HCT116 (cell line): ENCODE measurements at regions not wholly inside any gene's neighbourhood (a gene's known extent, or its start where the extent isn't known, plus 50 kb on each side); places are given as distances from the start of the nearest gene placed in this dataset.

ENCODE experiments used
- ATAC-seq: fragments of 200-7000 bp; cut with Tn5 transposase; 2 replicates; pipeline ENCODE4 v1.9.1; 2020; ENCODE audit warnings: mild to moderate bottlenecking, moderate library complexity
- BruUV-seq: library from RNA; stranded (reverse); fragments of 400-500 nt; replicated peaks from 2 replicates; lab custom pipeline; 2021; lab: Mats Ljungman, UMichigan
- CTCF ChIA-PET: fragments of 300-600 bp; sonication (Branson Sonifier 250); formaldehyde crosslinking; loops from one replicate; lab custom pipeline; 2021; ENCODE audit warnings: antibody characterized with exemption; lab: Charles Lee
- POLR2A ChIA-PET: fragments of 300-600, 350-600 bp; sonication (Branson Sonifier 250); formaldehyde crosslinking; loops from one replicate; lab custom pipeline; 2021; ENCODE audit warnings: antibody characterized with exemption; lab: Charles Lee
- RAD21 ChIA-PET, 2 experiments: fragments of 300-600 bp; sonication (Branson Sonifier 250); formaldehyde crosslinking; loops; one replicate each; lab custom pipeline; 2023; ENCODE audit warnings: low total read pairs in 2 of 2; ENCODE audit not compliant: uncharacterized antibody in 2 of 2, unreplicated experiment in 2 of 2, low non-redundant PET in 1 of 2; lab: Charles Lee
- DNase-seq: peaks from one replicate; pipeline ENCODE4 v3.0.0-alpha.2; 2010; ENCODE audit warnings: low read depth, low spot score
- H2AFZ ChIP-seq: fragments of 200-600 bp; shearing (Covaris generic), sonication (generic); 2 replicates; pipeline ENCODE4 v1.6.1; 2017; ENCODE audit warnings: low read depth, mixed run types, mixed read lengths, antibody characterized with exemption, low read length; ENCODE audit not compliant: poor library complexity, severe bottlenecking
- H3K27ac ChIP-seq: 2 replicates; pipeline ENCODE4 v1.5.1; 2012; ENCODE audit warnings: low read depth, low read length
- H3K27me3 ChIP-seq: fragments of 200-600 bp; sonication (generic); 2 replicates; pipeline ENCODE4 v1.6.1; 2016; ENCODE audit warnings: mixed run types, low read length, mixed read lengths; ENCODE audit not compliant: insufficient read depth
- H3K36me3 ChIP-seq, 2 experiments: fragments of 200-500 bp in 1 of 2; fragments of 200-600 bp in 1 of 2; sonication (Bioruptor generic) in 1 of 2; sonication (generic) in 1 of 2; 2 replicates each; pipeline versions ENCODE4 v1.5.1 to v1.6.1; 2014 to 2016; ENCODE audit warnings: low read length in 2 of 2, inconsistent platforms in 1 of 2, mixed read lengths in 1 of 2, mixed run types in 1 of 2; ENCODE audit not compliant: insufficient read depth in 2 of 2, control insufficient read depth in 1 of 2
- H3K4me1 ChIP-seq, 2 experiments: fragments of 200-600 bp in 1 of 2; sonication (generic) in 1 of 2; 2 replicates each; pipeline versions ENCODE4 v1.5.1 to v1.6.1; 2012 to 2017; ENCODE audit warnings: low read length in 2 of 2, inconsistent platforms in 1 of 2, mild to moderate bottlenecking in 1 of 2, mixed read lengths in 1 of 2, mixed run types in 1 of 2, moderate library complexity in 1 of 2; ENCODE audit not compliant: insufficient read depth in 2 of 2, control insufficient read depth in 1 of 2
- H3K4me2 ChIP-seq: fragments of 200-600 bp; sonication (generic); 2 replicates; pipeline ENCODE4 v1.6.1; 2017; ENCODE audit warnings: mixed run types, low read length, mixed read lengths
- H3K4me3 ChIP-seq, 2 experiments: fragments of 200-600 bp in 1 of 2; sonication (generic) in 1 of 2; replicated peaks in 1 of 2; 2 replicates each; pipeline ENCODE4 v1.5.1; 2011 to 2016; ENCODE audit warnings: low read length in 2 of 2, control low read depth in 1 of 2, low read depth in 1 of 2, mild to moderate bottlenecking in 1 of 2, mixed read lengths in 1 of 2, mixed run types in 1 of 2
- H3K79me2 ChIP-seq: fragments of 200-600 bp; sonication (generic); 2 replicates; pipeline ENCODE4 v1.6.1; 2017; ENCODE audit warnings: mild to moderate bottlenecking, mixed run types, low read length, moderate library complexity, mixed read lengths; ENCODE audit not compliant: insufficient read depth
- H3K9ac ChIP-seq: fragments of 200-600 bp; sonication (generic); 2 replicates; pipeline ENCODE4 v1.6.1; 2016; ENCODE audit warnings: low read length, mixed read lengths
- H3K9me2 ChIP-seq: fragments of 200-600 bp; sonication (generic), shearing (Covaris generic); 2 replicates; pipeline ENCODE4 v1.6.1; 2017; ENCODE audit warnings: mixed run types, mild to moderate bottlenecking, moderate library complexity; ENCODE audit not compliant: insufficient read depth
- H3K9me3 ChIP-seq, 2 experiments: fragments of 200-500 bp in 1 of 2; fragments of 200-600 bp in 1 of 2; sonication (Bioruptor generic) in 1 of 2; sonication (generic) in 1 of 2; 2 replicates each; pipeline ENCODE4 v1.6.1; 2014 to 2017; ENCODE audit warnings: low read length in 2 of 2, mixed read lengths in 2 of 2, inconsistent platforms in 1 of 2, low read depth in 1 of 2, mild to moderate bottlenecking in 1 of 2, mixed run types in 1 of 2, moderate library complexity in 1 of 2; ENCODE audit not compliant: control insufficient read depth in 1 of 2, insufficient read depth in 1 of 2
- H4K20me1 ChIP-seq: fragments of 200-600 bp; sonication (generic), shearing (Covaris generic); 2 replicates; pipeline ENCODE4 v1.6.1; 2017; ENCODE audit warnings: mixed run types, mild to moderate bottlenecking, moderate library complexity; ENCODE audit not compliant: insufficient read depth
- ATF3 ChIP-seq: IDR thresholded peaks from 2 replicates; pipeline ENCODE4 v1.6.1; 2012
- CBX3 ChIP-seq: IDR thresholded peaks from 2 replicates; pipeline ENCODE4 v1.6.1; 2012; ENCODE audit warnings: low read depth
- ELF1 ChIP-seq: IDR thresholded peaks from 2 replicates; pipeline ENCODE4 v1.6.1; 2012; ENCODE audit warnings: low read depth, borderline replicate concordance
- EZH2 ChIP-seq: fragments of 200-600 bp; sonication (generic); IDR thresholded peaks from 2 replicates; pipeline ENCODE4 v1.6.1; 2017; ENCODE audit warnings: antibody characterized with exemption, mixed run types
- EZH2phosphoT487 ChIP-seq: fragments of 200-600 bp; IDR thresholded peaks from 2 replicates; pipeline ENCODE4 v1.6.1; 2018; ENCODE audit warnings: antibody characterized with exemption, borderline replicate concordance
- MAX ChIP-seq: IDR thresholded peaks from 2 replicates; pipeline ENCODE4 v1.6.1; 2012
- REST ChIP-seq: IDR thresholded peaks from 2 replicates; pipeline ENCODE4 v1.6.1; 2012; ENCODE audit warnings: low read depth
- SRF ChIP-seq: IDR thresholded peaks from 2 replicates; pipeline ENCODE4 v1.6.1; 2012; ENCODE audit warnings: low read depth
- TCF7L2 ChIP-seq: IDR thresholded peaks from 2 replicates; pipeline ENCODE4 v1.7.0; 2011; ENCODE audit warnings: borderline replicate concordance, inconsistent platforms; ENCODE audit not compliant: insufficient read depth, insufficient read length; ENCODE audit errors: extremely low read depth
- intact Hi-C: fragments of 100-400 bp; cut with micrococcal nuclease; formaldehyde crosslinking; loops from 2 replicates; pipeline ENCODE4 v1.10.0; 2022

- Histone ChIP-seq H3K4me3 (no peak overlapping the region), H3K4me1 (no peaks in the 10 kb centered on the region), H3K9me2 (no peaks in the 10 kb centered on the region), H3K4me2 (no peak overlapping the region), H3K27me3 (no peaks in the 10 kb centered on the region), H3K27ac (no peak overlapping the region), H3K79me2 (no peaks in the 10 kb centered on the region), H3K36me3 (no peaks in the 10 kb centered on the region), H3K9ac (no peak overlapping the region), H3K9me3 (no peaks in the 10 kb centered on the region), H2AFZ (no peak overlapping the region), H4K20me1 (no peaks in the 10 kb centered on the region)
- ATAC-seq, result no peak
- no peak for TF ChIP-seq ELF1
- no peak for TF ChIP-seq TCF7L2
- no peak for TF ChIP-seq REST
- no peak for TF ChIP-seq ATF3
- no peak for TF ChIP-seq SRF
- no peak for TF ChIP-seq EZH2
- TF ChIP-seq EZH2phosphoT487, result no peak
- TF ChIP-seq CBX3, result no peak
- TF ChIP-seq MAX, result no peak
- no TSS peak for BruUV-seq
- no peak for DNase-seq
- intact Hi-C loops, result no loop called here
- ChIA-PET POLR2A (no interaction called here), CTCF (no interaction called here), RAD21 (no interaction called here)
Measured at GRCh38 chr13:87368639-87369038, 302.5 kb upstream of the SLITRK5 start.
